GM06990 (cell line): ENCODE measurements at regions not wholly inside any gene's neighbourhood (a gene's known extent, or its start where the extent isn't known, plus 50 kb on each side); places are given as distances from the start of the nearest gene placed in this dataset.

Experiments used
- DNase-seq: peaks from one replicate; pipeline ENCODE4 v3.0.0-alpha.2; 2011; ENCODE audit not compliant: insufficient read length; ENCODE audit errors: extremely low read depth
- H3K27me3 ChIP-seq: replicated peaks from 2 replicates; pipeline ENCODE4 v1.6.0; 2011; ENCODE audit warnings: low read length; ENCODE audit not compliant: control insufficient read depth, insufficient read depth
- H3K36me3 ChIP-seq: 2 replicates; pipeline ENCODE4 v1.5.1; 2011; ENCODE audit warnings: low read length; ENCODE audit not compliant: control insufficient read depth, insufficient read depth
- H3K4me3 ChIP-seq: replicated peaks from 2 replicates; pipeline ENCODE4 v1.5.1; 2011; ENCODE audit warnings: low read depth, mild to moderate bottlenecking, control low read depth, low read length
- CTCF ChIP-seq: IDR thresholded peaks from 2 replicates; pipeline ENCODE4 v1.5.1; 2011; ENCODE audit warnings: low read length, control low read depth, mild to moderate bottlenecking, inconsistent platforms; ENCODE audit not compliant: insufficient read depth, poor library complexity, severe bottlenecking

- no peak for TF ChIP-seq CTCF
- DNase-seq = no peak
- no peak overlapping the region for H3K4me3 ChIP-seq
Observed at GRCh38 chr10:44675387-44675874, 235.7 kb upstream of the TMEM72 start.

GRCh38 chr10:44680764-44681163, 230.4 kb upstream of the TMEM72 start:
- H3K27me3 ChIP-seq = no peaks in the 10 kb centered on the region
- H3K4me3 ChIP-seq = no peak overlapping the region
- DNase-seq = no peak
- no peak for TF ChIP-seq CTCF
- no peaks in the 10 kb centered on the region for H3K36me3 ChIP-seq

More at GRCh38 chr10:44675387-44675874, 235.7 kb upstream of the TMEM72 start:
- no peaks in the 10 kb centered on the region for H3K36me3 ChIP-seq
- no peaks in the 10 kb centered on the region for H3K27me3 ChIP-seq

GRCh38 chr10:44682507-44682906, 228.6 kb upstream of the TMEM72 start:
- H3K27me3 ChIP-seq = no peaks in the 10 kb centered on the region
- no peak for TF ChIP-seq CTCF
- no peaks in the 10 kb centered on the region for H3K36me3 ChIP-seq
- H3K4me3 ChIP-seq = no peak overlapping the region
- DNase-seq = no peak

- TF ChIP-seq CTCF = no peak
- DNase-seq = no peak
- Histone ChIP-seq H3K36me3 (no peaks in the 10 kb centered on the region), H3K4me3 (no peak overlapping the region), H3K27me3 (no peaks in the 10 kb centered on the region; the same call in 1 of the 2 replicates)
Observed at GRCh38 chr10:44684661-44685060, 226.5 kb upstream of the TMEM72 start.

- TF ChIP-seq CTCF = no peak
Observed at GRCh38 chr10:44685220-44685619, 225.9 kb upstream of the TMEM72 start.

GRCh38 chr10:44685747-44686146, 225.4 kb upstream of the TMEM72 start:
- no peak for DNase-seq
- Histone ChIP-seq H3K36me3 (no peaks in the 10 kb centered on the region), H3K27me3 (no peaks in the 10 kb centered on the region; the same call in 1 of the 2 replicates), H3K4me3 (no peak overlapping the region)
- no peak for TF ChIP-seq CTCF

More at GRCh38 chr10:44685220-44685619, 225.9 kb upstream of the TMEM72 start:
- H3K4me3 ChIP-seq = no peak overlapping the region
- no peak for DNase-seq
- no peaks in the 10 kb centered on the region; the same call in 1 of the 2 replicates for H3K27me3 ChIP-seq
- H3K36me3 ChIP-seq = no peaks in the 10 kb centered on the region
